Gastroesophageal sphincter (tissue), 4 donors: ENCODE measurements at regions not wholly inside any gene's neighbourhood (a gene's known extent, or its start where the extent isn't known, plus 50 kb on each side); places are given as distances from the start of the nearest gene placed in this dataset.

Experiments
- ATAC-seq: fragments of 150-250 bp; one replicate; pipeline ENCODE4 v1.9.1; 2016; ENCODE audit warnings: mild to moderate bottlenecking, moderate library complexity
- H3K27ac ChIP-seq, 4 donors: fragments of 200-600 bp; sonication (generic) in 3 of 4; 1 replicate in 3 of 4; 2 replicates in 1 of 4; pipeline ENCODE4 v1.5.1; 2016 to 2019
- H3K27me3 ChIP-seq: fragments of 200-600 bp; sonication (generic); one replicate; pipeline ENCODE4 v1.5.1; 2019
- H3K36me3 ChIP-seq, 2 donors: fragments of 200-600 bp; sonication (generic); one replicate each; pipeline ENCODE4 v1.5.1; 2019; ENCODE audit warnings: control low read depth in 1 of 2
- H3K4me1 ChIP-seq, 3 donors: fragments of 200-600 bp; sonication (generic); 1 replicate in 2 of 3; 2 replicates in 1 of 3; pipeline ENCODE4 v1.5.1; 2016 to 2019; ENCODE audit warnings: control low read depth in 2 of 3
- H3K4me3 ChIP-seq, 2 donors: fragments of 200-600 bp; sonication (generic); one replicate each; pipeline ENCODE4 v1.5.1; 2019; ENCODE audit warnings: mild to moderate bottlenecking in 1 of 2, moderate library complexity in 1 of 2
- H3K9me3 ChIP-seq, 3 donors: fragments of 200-600 bp; sonication (generic); one replicate each; pipeline ENCODE4 v1.5.1; 2017 to 2019; ENCODE audit warnings: control low read depth in 2 of 3
- CTCF ChIP-seq, 4 experiments: fragments of 200-600 bp in 2 of 4; fragments of 450-650 bp in 2 of 4; sonication (generic) in 1 of 4; IDR thresholded peaks; one replicate each; pipeline ENCODE4 v1.5.1; 2017 to 2019; ENCODE audit warnings: antibody characterized with exemption in 4 of 4, mild to moderate bottlenecking in 2 of 4, moderate library complexity in 2 of 4
- EP300 ChIP-seq: sonication (generic); formaldehyde crosslinking; IDR thresholded peaks from one replicate; pipeline ENCODE4 v1.6.1; 2017; ENCODE audit warnings: antibody characterized with exemption, mild to moderate bottlenecking
- POLR2A ChIP-seq, 2 donors: fragments of 450-650 bp; IDR thresholded peaks; one replicate each; pipeline ENCODE4 v1.6.1; 2017; ENCODE audit warnings: antibody characterized with exemption in 2 of 2, mild to moderate bottlenecking in 2 of 2, moderate library complexity in 1 of 2
- POLR2AphosphoS5 ChIP-seq: sonication (generic); formaldehyde crosslinking; IDR thresholded peaks from one replicate; pipeline ENCODE4 v1.6.1; 2017; ENCODE audit warnings: antibody characterized with exemption
- WGBS, 2 donors: methylation state at CpG; one replicate each; pipeline ENCODE4 v1.1.5; 2018; ENCODE audit warnings: low coverage in 1 of 2; 5-methylcytosine and 5-hydroxymethylcytosine counted together

- no peak for ATAC-seq
- WGBS, 2 donors = 71 to 76% methylated on average over 4 of the region's 4 CpGs
Measured at GRCh38 chr19:13604902-13605586, 98.8 kb upstream of the CACNA1A start.

GRCh38 chr19:13600802-13601201, 94.5 kb upstream of the CACNA1A start:
- no peak for ATAC-seq
- Histone ChIP-seq H3K4me3 (no peak overlapping the region), H3K9me3 (no peaks in the 10 kb centered on the region), H3K4me1 (no peaks in the 10 kb centered on the region), H3K27me3 (peaks cover 42% of the 10 kb centered on the region), H3K36me3 (no peaks in the 10 kb centered on the region), H3K27ac (no peak overlapping the region)
- WGBS, 2 donors = 100% methylated on average over 2 of the region's 6 CpGs; no CpG with 5 or more reads in 1 of the 2 donors
- TF ChIP-seq POLR2AphosphoS5 (no peak), CTCF (IDR thresholded peaks at IDR 0.05) (no peak), POLR2A (IDR thresholded peaks at IDR 0.05) (no peak), EP300 (no peak)

More at GRCh38 chr19:13604902-13605586, 98.8 kb upstream of the CACNA1A start:
- H3K4me1 ChIP-seq = no peaks in the 10 kb centered on the region
- no peak overlapping the region for H3K27ac ChIP-seq
- H3K36me3 ChIP-seq = no peaks in the 10 kb centered on the region
- H3K4me3 ChIP-seq = no peak overlapping the region
- no peak for TF ChIP-seq POLR2AphosphoS5
- no peaks in the 10 kb centered on the region for H3K9me3 ChIP-seq
- H3K27me3 ChIP-seq = peaks cover 31% of the 10 kb centered on the region

- no peak for TF ChIP-seq POLR2A (IDR thresholded peaks at IDR 0.05)
- TF ChIP-seq CTCF (IDR thresholded peaks at IDR 0.05) = no peak
- TF ChIP-seq POLR2AphosphoS5 = no peak
- no peak for TF ChIP-seq EP300
- no peak for ATAC-seq
- H3K4me1 ChIP-seq = no peaks in the 10 kb centered on the region
- no peaks in the 10 kb centered on the region for H3K36me3 ChIP-seq
- H3K4me3 ChIP-seq = no peak overlapping the region
- H3K27me3 ChIP-seq = peaks cover 44% of the 10 kb centered on the region
- H3K27ac ChIP-seq = no peak overlapping the region
- H3K9me3 ChIP-seq = no peaks in the 10 kb centered on the region
- WGBS, 2 donors = 60 to 94% methylated on average over 2 to 3 of the region's 9 CpGs
Measured at GRCh38 chr19:13600091-13600490, 93.8 kb upstream of the CACNA1A start.

GRCh38 chr19:13599681-13600080, 93.4 kb upstream of the CACNA1A start:
- no peak overlapping the region for H3K4me3 ChIP-seq
- H3K9me3 ChIP-seq = no peaks in the 10 kb centered on the region
- WGBS, 2 donors = 80% methylated on average over 6 of the region's 22 CpGs; no CpG with 5 or more reads in 1 of the 2 donors
- no peaks in the 10 kb centered on the region for H3K4me1 ChIP-seq
- TF ChIP-seq CTCF (IDR thresholded peaks at IDR 0.05) (no peak), EP300 (no peak), POLR2A (IDR thresholded peaks at IDR 0.05) (no peak), POLR2AphosphoS5 (no peak)
- no peaks in the 10 kb centered on the region for H3K36me3 ChIP-seq
- H3K27me3 ChIP-seq = peaks cover 44% of the 10 kb centered on the region
- no peak for ATAC-seq
- H3K27ac ChIP-seq = no peak overlapping the region

GRCh38 chr19:13598098-13598497, 91.8 kb upstream of the CACNA1A start:
- ATAC-seq = no peak
- Histone ChIP-seq H3K4me3 (no peak overlapping the region), H3K9me3 (no peaks in the 10 kb centered on the region), H3K27ac (no peak overlapping the region), H3K4me1 (no peaks in the 10 kb centered on the region), H3K27me3 (peaks cover 59% of the 10 kb centered on the region), H3K36me3 (no peaks in the 10 kb centered on the region)
- TF ChIP-seq CTCF (IDR thresholded peaks at IDR 0.05) = no peak
